HG02970 (cell line): ENCODE measurements at regions not wholly inside any gene's neighbourhood (a gene's known extent, or its start where the extent isn't known, plus 50 kb on each side); places are given as distances from the start of the nearest gene placed in this dataset.
"Not testable (repeated sequence)": the region's sequence is repeated elsewhere in the genome, so short reads cannot be mapped to it uniquely, and the experiment has no call there.

Experiments
- ATAC-seq: cut with Tn5 transposase; IDR thresholded peaks from one replicate; pipeline ENCODE4 v1.9.1; 2021; ENCODE audit warnings: mild to moderate bottlenecking, moderate library complexity, moderate number of reproducible peaks; ENCODE audit not compliant: unreplicated experiment, low FRiP score

DNA sequence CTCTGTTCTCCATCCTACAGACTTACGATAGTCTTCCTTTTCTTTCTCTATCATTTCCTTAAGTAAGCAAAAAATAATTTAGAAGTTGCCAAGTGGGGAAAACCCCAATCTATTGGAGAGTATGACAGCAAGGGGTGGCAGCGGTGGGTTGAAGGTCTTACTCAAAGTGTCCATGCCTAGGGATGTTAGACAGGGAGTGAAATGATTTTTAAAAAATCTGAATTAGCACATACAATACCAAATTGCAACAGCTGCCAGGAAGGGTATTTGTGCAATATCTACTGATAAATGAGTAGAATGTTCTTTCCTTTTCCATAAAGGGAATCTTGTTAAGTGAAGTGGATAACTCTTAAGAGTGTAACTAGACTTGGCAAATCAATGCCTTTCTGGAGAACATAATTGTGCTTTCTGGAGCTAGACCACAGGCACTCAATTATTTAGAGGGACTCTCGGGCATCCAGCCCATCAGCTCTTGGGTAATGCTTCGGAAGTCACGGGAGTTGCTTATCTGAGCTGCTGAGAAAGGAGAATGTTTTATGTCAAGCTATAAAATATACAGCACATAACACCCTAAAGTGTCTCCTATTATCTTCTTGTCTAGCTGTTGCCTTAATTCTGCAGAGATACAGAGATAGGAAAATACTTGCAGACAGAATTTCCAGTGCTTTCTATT is 151.5 kb downstream of the KCNJ2 start:
- no peak for ATAC-seq

DNA sequence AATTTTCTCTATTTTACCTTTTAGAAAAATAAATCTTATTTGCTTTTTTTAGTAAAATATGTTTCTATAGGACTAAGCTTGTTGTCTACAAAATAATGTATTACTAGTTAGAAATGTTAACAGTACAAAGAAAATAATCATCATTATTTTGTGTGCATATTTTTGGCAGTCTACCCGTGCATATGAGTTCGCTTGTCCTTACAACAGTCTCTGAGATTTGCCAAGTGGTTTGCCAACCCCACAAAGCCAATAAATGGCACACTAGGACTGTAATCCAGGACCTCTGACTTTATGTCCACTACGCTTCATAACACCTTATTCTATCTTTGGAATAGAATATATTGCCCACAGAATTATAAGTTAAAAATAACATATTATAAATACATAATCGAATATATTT is 152.0 kb downstream of the KCNJ2 start:
- no peak for ATAC-seq

DNA sequence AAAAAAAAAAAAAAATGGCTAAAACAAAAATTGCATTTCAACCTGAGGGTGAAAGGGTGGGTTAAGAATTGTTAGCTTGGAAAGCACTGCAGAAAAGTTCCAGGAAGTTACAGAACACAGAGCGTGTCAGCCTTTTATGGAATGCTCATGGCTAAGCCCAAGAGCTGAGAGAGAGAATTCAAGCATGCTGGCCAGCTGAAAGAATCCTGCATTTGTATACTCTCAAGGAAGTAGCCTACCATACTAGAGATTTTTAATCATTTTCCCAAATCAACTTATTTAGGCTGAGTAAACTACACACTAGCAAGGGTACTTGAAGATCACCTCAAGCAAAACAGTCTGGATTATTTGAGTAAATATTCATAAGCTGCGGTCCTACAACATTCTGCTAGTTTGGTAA is 153.9 kb downstream of the KCNJ2 start:
- no peak for ATAC-seq

DNA sequence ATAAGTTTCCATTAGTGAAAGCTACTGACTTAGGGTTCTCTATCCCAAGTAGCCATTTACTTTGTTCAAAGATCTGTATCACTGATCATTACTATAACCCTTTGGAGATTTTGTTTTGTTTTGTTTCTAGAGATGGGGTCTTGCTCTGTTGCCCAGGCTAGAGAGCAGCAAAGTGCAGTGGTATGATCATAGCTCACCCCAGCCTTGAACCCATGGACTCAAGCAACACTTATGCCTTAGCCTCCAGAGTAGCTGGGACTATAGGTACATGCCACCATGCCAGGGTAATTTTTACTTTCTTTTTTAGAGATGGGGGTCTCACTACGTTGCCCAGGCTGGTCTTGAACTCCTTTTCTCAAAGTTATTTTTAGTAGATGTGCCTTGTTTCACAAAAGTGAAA is 154.7 kb downstream of the KCNJ2 start:
- no peak for ATAC-seq

DNA sequence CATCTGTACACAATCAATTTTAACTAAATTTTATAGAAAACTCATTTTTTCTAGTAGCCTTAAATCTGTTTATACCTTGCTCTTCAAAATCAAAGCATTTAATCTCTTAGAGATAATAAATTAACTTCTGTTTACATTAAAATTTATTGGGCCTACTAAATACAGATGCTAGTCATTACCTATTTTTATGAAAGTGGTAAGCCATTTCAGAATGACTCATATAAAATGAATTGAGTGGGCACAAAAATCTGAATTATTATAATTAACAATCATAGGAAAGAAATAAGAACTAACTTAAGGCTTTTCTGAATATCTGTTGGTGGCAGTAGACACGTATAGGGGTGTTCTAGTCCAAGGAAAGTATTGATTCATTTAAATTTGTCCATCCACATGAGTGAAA is 157.9 kb downstream of the KCNJ2 start:
- no peak for ATAC-seq

DNA sequence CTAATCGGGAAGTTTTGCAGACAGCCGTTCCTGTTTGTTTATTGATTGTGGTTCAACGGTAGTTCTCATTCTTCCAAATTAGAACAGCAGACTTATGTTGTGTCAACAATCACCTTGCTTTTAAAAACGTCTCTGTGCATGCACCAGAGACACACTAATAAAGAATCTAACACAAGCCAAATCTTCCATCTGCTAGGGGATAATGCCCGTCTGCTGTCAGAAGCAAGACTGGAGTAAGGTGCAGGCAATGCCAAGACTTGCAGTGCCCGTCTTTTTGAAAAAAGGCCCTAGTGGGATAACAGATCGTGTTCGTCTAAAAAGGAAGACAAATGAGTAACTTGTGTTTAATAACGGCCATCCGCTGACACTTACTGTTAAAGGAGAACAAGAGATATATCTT is 158.4 kb downstream of the KCNJ2 start:
- ATAC-seq, result no peak

DNA sequence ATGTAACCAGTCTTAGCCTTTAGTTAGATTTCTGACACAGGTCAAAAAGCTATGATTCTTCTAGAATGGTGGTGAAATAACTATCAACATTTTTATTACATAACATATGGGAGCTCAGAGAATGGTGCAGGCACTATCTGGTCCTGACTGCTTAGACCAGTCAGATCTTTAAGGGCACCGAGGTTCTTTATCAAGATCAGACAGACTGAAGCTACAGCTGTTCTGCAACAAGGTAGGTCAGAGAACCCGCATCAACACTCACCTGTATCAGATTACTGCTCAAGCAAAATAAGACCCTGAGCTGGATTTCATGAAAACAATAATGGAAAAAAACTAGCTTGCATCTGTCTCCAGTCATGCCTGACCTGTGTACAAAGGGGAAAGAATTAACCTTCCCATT is 160.4 kb downstream of the KCNJ2 start:
- ATAC-seq, result no peak

DNA sequence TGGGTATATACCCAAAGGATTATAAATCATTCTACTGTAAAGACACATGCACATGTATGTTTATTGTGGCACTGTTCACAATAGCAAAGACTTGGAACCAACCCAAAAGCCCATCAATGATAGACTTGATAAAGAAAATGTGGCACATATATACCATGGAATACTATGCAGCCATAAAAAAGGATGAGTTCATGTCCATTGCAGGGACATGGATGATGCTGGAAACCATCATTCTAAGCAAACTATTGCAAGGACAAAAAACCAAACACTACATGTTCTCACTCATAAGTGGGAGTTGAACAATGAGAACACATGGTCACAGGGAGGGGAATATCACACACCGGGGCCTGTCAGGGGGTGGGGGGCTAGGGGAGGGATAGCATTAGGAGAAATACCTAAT is 161.7 kb downstream of the KCNJ2 start:
- not testable (repeated sequence) for ATAC-seq

DNA sequence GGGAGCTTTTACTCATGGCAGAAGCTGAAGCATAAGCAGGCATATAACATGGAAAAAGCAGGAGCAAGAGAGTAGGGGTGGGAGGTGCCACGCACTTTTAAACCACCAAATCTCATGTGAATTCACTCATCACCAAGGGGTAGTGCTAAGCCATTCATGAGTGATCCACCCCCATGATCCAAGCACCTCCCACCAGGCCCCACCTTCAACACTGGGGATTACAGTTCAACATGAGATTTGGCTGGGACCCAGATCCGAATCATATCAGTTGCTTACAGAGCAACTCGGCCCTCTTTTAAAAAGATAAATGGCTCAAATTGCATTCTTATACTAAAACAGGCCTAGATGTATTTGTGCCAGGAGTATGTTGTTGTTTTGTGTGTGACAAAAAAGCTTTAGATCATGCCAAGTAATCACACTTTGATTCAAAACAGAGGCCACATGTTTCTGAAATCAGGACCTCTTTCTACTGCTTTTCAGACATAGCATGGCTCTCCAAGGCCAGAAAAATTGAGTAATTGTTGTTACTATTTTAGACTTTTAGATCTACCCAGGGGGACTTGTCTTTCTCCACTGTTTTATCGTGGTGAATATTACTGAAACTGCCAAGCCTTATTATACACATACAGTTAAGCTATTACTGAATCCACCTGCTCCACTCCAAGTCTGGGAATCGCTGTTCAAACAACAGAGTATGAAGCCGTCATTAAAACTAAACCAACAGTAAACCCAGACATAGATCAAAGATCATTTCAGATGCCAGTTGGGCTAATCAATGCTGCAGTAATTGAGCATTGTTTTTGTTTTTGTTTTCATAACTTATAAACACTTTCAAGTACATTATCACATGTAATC is 163.3 kb downstream of the KCNJ2 start:
- ATAC-seq, result no peak

DNA sequence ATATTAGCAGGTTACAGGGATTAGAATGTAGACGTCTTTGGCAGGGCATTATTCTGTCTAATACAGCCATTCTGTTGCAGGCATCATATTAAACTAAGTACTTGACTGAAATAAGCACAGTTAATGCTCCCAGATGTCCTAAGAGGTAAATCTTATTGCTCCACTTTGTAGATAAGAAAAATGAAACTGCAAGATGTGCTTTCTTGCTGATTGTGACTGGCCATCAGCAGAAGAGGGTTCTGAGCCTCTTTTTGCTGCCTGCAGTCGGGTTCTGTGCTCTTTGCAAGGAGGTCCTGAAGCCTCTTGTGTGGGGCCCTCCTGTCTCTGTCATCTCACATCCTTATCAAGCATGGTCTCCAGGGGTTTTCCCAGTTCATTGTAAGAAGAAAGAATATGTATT is 167.1 kb downstream of the KCNJ2 start:
- ATAC-seq, result no peak

DNA sequence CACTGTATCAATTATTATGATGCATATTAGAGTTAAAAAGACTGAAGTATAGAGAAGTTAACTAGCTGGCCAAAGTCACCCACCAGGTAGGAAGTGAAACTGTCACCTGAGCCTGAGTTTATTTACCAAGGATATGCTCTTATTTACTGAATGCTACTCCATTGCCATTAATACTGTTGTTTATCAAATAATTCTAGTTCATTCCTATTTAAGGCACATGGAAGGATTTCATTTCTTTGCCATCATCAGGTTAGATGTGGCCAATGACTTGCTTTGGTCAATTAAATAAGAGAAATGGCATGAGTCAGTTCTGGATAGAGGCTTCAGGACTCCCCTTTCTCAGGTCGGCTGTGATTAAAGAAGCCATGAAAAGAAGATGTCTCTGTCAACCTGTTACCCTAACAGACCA is 169.6 kb downstream of the KCNJ2 start:
- ATAC-seq, result no peak

DNA sequence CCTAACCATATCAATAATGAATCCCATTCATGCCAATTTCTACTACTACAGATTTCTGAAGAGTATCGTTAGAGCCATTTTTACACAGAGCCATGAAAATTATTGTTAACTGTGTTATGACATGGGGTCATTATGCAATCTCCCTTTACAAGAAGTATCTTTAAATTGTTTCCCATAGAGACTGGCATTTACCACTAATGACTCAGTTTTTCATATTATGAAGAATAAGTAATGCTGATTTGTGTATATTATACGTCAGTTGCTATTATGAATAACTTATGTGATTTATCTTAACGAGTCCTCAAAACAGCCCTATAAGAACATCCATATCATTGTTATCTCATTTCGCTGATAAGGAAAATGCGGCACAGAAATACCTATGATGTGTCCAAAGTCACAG is 173.8 kb downstream of the KCNJ2 start:
- no peak for ATAC-seq

DNA sequence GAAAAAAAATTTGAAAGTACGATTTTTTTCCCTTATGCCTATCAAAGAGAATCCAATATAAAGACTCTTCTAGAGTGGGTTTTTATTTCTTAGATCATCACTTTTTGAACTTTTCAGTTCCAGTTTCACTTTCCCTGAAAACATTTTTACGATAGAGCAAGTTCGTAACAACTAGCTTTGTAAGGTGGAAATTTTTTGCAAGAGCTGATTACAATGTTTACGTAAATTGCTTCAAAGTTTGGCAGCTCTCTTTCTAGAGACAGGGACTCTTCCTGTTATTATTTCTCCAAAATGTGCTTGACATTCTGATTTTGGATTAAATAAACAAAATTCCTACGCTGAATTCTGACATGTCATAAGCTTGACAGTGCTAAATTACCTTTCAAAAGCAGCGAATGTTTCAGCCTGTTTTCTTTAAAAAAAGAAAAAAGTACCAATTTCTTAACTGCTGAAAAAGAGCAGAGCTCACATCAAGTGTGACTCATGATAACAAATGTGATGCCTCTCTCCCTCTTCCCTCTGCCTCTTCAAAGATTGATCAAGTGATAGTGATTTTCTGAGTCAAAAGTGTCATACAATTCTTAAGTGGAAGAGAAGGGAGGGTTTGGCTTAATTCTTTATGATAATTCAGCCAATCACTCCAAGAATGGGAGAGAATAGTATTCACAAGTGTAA is 175.2 kb downstream of the KCNJ2 start:
- no peak for ATAC-seq

DNA sequence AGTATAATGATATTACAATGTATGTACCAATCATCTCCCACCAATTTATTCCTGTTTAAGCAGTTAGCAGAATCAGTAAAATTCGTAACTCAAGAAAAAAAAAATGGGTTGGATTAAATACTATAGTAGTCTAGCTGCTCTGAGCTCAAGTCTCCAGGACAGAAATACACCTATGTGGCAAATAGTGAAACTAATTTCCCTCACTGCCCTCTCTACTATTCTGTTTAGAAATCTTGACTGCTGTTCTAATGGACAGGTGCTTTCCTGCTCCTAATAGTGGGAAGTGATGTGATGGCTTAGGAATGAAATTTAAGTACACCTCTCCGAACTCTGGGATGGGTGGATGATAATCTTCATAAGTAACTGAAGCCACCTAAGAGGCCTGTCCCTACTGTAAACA is 175.7 kb downstream of the KCNJ2 start:
- no peak for ATAC-seq

DNA sequence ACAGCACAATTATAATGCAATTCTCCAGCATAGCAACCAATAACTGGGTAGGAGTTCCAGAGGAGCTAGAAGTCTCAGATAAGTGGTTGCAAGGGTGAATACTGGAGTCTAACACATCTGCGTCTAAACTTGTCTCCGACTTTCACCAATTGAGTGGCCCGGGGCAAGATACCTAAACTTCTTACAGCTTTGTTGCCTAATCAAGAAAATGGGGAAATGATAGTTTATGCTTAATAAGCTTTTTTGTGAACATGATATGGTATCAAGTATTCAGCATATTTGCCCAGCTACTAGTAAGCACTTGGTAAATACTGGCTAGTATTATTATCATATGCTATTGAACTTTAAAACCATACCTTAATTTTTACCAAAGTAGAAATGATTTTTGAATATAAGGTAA is 183.5 kb downstream of the KCNJ2 start:
- ATAC-seq, result no peak

DNA sequence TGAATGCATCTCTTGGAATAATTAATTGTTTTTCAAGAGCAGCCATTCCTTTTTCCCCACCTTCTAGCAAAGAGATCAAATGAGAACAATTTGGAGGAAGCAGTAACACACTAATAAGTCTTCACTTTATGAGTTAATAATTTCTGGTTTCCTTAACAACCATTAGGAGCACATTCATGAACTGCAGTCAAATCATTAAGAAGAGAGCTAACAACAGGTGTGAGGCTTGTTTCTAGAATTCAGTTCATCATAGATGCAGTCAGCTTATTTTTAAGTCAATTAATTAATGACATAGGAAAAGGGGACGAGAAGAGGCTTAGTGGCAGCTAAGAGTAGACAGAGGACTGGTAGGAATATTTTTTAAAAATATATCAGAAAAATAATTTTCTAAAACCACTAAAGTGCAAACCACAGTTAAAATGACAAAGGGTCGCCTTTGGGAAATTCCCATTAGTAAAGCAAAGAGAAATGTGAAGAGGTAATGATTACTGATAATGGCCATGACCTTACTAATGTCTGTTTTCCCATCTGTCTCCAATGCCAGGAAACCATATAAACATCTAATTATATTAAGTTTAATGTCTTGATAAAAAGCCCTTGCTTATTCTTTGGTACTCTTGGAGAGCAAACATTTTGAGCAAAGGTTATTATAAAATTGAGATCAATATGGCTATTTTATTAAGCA is 184.2 kb downstream of the KCNJ2 start:
- peak; percentile 56 for ATAC-seq

DNA sequence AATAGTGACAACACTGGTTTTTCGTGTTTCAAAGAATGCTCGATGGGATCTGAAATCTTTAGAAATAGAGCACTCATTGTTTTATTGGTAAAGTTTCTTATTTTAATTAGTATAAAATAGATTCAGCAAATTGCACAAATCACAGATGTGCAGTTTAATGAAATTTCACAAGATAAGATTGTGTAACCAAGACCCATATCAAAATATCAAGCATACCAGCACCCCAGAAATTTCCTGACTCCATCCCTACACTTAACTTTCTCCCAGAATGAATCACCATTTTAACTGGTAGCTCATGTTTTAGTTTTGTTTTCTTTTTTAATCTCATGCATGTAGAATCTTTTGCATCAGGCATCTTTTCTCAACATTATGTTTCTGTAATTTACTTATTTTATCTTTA is 185.9 kb downstream of the KCNJ2 start:
- ATAC-seq, result no peak

DNA sequence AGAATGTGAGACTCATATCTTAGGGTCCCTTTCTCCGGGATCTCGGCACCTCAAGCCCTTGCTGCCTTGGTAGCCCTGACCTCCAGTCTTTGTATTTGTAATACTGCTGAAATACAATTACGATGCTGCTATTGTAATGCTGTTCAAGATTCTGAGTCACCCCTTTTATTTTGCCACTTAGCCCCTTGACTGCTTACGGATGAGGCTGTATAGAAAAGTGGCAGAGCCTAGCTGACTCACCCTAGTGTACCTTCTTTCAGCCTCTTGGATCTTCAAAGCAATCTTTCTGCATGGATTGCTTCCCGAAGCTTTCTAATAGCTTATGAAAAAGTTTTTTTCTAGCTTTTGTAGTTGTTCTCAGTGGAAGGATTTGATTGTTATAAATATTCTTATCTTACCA is 187.9 kb downstream of the KCNJ2 start:
- ATAC-seq, result no peak

DNA sequence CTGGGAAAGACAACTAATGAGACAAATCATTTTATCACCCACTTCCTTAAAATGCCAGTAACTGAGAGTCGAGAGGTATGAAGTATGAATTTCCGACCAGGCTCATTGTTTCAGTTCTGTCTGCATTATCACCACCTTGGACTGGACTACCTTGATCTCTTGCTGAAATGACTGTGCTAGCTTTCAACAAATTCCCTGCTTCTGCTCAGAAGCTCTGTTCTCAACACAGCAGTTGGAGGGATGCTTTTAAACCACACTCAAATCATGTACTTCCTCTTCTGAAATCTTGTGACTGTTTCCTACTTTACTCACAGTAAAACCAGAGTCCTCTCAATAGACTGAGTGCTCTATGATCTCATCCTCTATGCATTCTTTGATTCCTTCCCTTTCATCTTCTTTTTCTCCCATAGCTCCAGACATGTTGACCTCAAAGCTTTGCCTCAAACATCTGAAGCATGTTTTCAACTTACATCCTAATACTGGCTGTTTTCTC is 195.8 kb downstream of the KCNJ2 start:
- peak; percentile 76 for ATAC-seq

DNA sequence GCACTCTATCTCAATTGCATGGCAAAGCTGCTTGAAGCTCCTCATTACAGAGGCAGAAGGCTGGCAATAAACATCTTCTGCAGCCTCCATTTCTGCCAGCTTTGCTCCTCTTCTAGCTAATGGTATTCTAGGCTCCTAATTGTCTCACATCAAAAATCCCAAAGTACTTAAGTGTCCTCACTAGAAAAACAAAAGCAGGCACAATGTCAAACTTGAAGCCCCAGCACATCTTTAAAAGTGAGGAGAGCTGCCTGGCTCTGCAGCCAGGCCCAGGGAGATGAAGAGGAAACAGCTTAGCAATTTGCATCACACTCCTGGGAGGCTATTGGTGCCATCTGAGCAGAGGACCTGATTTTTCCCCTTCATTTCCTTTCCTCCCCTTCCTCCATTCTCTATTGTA is 197.1 kb downstream of the KCNJ2 start:
- no peak for ATAC-seq

DNA sequence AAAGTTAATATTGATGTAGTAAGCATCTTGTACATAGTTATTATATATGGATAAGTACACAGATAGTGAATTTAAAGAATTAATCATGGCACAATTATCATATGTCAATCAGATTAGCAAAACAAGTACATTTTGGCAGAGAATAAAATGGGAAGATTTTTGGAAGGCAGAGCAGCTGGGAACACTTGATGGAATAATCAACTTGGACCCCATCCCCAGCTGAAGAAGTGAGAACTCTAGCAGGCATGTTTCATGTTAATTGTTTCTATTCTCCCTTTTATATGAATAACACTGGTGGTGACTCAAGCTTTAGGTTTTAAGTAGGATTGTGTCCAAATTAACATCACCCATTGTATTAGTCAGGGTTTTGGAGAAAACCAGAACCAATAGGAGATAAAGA is 198.7 kb downstream of the KCNJ2 start:
- no peak for ATAC-seq
